ENCODE measurements at regions not wholly inside any gene's neighbourhood (a gene's known extent, or its start where the extent isn't known, plus 50 kb on each side); places are given as distances from the start of the nearest gene placed in this dataset.
"Not testable (repeated sequence)": the region's sequence is repeated elsewhere in the genome, so short reads cannot be mapped to it uniquely, and the experiment has no call there.

DNA sequence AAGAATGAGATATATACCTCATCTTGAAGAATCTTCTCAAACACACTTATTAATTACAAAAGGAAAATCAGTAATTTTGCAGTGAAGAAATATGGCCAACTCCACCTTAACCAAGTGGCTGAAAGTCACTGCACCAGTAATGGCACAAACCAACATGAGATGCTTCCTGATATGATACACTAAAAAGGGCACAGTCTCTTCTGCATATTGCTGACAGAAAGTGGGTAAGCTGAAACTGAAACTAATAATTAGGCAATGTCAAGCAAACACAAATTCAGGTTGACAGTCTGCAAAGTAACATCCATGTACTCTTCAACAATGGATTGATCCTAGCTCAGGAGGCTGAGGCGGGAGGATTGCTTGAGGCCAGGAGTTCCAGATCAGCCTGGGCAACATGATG lies 56.1 kb downstream of the ZNF22 start:
- not testable (repeated sequence) for DNase-seq

DNA sequence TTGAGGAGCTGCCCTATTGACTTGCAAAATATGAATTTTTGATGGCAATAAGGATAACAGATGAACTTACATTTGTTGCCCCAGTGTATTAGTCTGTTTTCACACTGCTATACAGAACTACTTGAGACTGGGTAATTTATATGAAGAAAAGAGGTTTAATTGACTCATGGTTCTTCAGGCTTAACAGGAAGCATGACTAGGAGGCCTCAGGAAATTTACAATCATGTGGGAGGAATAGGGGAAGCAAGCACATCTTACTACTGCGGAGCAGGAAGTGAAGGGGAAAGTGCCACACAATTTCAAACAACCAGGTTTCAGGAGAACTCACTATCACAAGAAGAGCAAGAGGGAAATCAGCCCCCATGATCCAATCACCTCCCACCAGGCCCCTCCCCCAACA lies 57.9 kb downstream of the ZNF22 start:
- DNase-seq: no peak

DNA sequence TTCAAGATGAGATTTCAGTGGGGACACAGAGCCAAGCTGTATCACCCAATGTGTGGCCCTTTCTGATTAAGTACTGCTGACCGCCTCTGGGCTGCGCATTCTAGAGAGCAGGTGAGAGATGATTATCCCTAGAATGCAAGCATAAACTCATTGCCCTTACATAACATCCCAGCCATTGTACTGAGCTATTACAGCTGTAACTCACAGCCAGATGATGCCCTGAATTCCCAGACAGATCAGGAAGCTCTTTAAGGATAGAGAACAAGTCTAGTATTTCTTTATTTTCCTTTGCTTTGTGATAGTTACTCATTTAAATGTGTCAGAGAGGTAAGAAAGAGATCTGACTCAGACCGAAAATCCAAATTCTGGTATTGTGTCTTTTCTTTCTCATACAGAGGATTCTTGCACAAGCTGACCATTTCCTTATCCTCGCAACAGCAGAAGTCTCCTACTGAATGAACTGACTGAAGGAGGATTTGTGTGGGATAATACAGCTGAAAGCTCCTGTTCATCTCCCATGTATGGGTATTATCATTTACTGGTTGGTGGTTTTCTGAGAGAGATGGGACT lies 58.4 kb downstream of the ZNF22 start:
- DNase-seq: no peak

DNA sequence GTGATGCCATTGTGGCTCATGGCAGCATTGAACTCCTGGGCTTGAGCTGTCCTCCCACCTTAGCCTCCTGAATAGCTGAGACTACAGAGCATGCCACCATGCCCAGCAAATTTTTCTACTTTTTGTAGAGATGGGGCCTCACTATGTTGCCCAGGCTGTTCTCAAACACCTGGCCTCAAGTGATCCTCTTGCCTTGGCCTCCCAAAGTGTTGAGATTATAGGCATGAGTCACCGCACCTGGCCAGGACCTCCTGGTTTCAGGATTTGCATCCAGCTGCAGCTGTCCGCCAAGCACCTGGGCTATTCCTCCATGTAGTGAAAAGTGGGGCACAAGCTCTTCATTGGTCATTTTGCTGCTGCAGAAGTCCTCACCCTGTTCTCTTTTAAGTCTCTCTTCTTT lies 58.9 kb downstream of the ZNF22 start:
- no peak for DNase-seq

GRCh38 chr10:45061982-45062381 lies 61.3 kb downstream of the ZNF22 start:
- DNase-seq: no peak

DNA sequence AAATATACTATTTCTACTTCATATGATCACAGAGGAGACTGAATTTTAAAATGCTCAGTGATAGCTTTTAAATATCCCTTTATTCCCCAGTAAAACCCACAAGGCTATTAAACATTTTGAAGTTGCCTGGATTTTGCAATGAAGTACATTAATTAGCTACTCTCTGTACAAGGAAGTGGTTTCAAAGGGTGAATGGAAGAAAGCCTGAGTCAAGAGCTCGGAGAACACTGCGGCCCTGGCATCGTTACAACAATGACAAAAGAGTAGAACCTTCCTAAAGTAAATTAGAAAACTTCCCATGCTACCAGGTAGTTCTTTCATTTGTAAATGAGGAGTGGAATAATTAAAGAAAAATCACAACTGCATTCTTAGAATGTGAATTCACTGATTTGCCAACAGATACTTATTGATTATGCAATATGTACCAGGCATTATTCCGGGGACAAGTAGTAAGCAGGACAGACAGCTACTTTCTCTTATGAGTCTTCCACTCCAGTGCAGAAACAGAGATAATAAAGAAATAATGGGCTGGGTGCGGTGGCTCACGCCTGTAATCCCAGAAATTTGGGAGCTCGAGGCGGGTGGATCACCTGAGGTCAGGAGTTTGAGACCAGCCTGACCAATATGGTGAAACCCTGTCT lies 63.0 kb downstream of the ZNF22 start:
- no peak for DNase-seq

GRCh38 chr10:45064998-45065397 lies 64.3 kb downstream of the ZNF22 start:
- no peak for DNase-seq

GRCh38 chr10:45071043-45071813 lies 70.5 kb downstream of the ZNF22 start:
- no peak for DNase-seq

DNA sequence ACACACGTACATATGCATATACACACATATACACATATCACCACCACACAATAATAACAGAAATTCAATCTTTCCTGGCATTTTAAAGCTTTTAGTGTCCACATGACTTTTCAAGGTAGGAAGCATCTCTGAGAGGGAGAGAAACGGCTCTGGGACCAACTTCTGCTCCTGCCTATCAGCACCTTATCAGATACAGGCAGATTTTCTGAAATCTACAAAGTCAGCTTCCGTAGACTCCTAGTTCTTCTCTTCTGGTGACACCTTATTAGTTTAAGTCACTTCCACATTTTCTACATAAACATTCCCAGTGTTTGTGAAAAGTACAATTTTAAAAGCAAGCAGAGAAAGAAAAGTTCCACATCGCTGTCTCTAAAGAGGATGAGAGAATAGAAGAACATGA lies 74.5 kb downstream of the ZNF22 start:
- DNase-seq: no peak

DNA sequence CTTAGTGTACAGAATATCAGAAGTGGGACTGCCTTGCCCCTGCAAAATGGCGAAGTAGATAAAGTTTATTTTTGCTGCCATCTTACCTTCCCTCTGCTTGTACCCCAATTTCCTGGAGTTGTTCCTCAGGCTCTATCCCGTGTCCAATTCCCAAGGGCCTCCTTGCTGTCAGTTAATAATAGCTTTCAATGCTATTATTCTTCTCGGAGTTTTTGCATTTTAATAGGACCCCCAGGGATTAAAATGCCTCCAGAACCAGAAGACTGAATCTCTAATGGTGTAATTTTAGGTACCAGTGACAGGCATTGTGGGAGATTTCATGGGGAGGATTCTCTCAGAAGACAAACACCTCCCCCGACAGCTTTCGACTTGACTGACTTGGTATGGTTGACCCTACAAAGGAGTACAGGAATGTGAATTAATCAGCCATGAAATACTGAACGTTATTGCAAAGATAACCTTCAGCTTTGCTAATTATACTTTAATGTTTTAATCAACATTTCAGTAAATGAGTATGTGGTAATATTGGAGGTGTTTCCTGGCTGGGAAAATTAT lies 75.2 kb downstream of the ZNF22 start:
- no peak for DNase-seq

DNA sequence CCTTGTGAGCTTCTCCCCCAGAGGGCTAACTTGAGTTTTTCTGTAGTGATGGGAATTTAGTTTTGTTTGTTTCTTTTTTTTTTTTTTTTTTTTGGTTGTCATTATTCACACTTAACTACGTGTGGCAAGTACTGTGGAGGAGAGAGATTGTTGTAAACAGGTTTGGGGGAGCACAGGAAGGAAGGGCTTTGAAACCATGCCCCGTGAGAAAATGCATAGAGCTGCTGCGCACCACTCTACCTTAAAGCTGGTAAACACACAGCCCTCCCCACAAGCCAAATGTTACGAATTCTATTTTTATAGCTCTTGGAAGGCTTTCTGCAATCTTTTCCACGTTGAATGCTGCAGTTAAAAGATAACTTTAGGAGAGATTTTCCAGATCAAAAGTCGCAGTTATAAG lies 76.2 kb downstream of the ZNF22 start:
- DNase-seq: no peak

DNA sequence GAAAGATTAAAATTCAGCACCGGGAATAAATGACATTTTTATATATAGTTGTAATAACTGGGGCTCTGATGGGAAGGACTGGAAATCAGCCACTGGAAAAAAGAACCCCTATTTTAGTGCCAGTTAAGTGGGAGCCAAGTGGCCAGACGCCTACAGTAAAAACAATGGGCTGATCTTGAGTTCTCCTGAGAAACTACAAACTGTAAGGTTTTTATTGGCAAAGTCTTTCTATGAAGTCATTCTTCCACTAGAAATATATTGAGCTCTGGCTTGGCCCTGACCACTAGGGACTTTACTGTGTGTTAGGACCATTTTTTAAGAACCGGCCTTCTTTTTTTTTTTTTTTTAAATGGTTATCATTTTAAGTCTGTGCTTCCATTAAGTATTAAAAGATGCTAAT lies 79.6 kb downstream of the ZNF22 start:
- no peak for DNase-seq

GRCh38 chr10:45082176-45082575 lies 81.5 kb downstream of the ZNF22 start:
- DNase-seq: no peak

DNA sequence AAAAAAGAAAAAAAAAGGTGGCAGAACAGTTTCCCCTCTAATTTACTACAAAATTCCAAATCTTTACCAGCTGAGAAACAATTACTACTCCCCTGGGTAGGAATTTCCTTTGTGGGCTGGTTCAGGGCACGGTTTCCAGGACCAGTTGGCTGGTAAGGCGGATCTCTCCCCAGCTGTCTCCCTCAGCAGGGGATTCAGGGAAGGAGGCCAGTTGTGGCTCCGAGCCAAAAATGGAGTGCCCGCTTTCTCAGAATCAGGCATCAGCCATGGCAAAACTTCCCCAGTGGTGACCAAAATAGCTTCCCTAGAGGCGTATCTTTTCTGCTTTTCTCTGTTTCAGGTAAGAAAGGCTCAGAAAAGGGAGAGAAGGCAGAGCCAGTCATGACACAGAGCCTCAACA lies 91.2 kb downstream of the ZNF22 start:
- DNase-seq: no peak

DNA sequence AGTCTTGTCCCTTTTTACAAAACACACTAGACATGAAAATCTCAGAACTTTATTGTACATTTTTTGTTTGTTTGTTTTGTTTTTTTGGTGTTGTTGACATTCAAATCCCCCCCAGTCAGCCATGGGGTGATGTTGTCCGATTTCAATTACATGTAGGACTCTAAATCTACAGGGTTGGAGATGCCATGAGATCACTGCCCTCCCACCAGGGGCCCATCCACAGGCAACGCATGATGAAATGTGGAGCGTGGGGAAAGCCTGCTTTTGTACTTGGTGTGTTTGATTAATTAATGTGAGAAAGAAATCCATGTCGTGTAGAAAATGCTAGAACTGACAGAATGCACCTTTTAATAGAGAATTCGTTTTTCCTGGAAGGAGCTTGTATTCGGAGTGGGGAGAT lies 93.2 kb downstream of the ZNF22 start:
- DNase-seq: no peak

DNA sequence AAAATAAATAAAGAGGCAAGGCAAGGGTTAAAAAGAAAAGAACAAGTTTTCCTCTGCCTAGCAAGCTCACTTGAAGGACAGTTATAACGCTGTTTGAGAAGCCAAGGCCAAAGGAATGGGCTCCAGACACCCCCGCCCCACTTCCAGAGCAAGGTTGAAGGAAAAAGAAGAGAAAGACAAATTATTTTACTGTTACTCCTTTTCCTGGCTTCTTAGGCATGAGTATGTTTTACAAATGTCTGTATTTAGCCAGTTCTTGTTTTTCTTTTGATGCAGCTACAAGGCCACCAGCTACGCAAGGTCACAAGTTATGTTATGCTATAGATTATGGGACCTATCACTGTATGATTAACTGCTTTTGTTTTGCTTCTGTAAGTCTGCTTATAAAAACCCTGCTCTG lies 94.6 kb downstream of the ZNF22 start:
- DNase-seq: no peak

DNA sequence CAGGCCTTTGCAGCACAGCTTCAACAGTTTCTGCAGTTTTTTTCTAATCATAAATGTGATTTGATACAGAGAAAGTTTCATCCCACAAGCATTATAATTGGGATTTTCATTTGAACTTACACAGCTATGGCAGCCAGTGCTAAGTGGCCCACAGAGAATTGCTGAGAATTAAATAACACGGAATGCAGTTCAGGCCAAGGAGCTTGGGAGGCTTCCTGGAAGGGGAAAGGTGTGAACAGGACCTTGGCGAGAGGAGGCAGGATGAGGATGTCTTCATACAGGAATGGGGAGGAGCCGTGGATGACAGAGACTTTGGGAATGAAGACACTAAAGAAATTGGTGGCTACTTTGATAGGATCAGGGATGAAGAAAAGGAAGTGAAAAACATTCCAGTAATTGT lies 95.3 kb downstream of the ZNF22 start:
- no peak for DNase-seq

- DNase-seq: no peak
Observed at GRCh38 chr10:45100429-45100828, 99.7 kb downstream of the ZNF22 start.

- DNase-seq: no peak
Observed at GRCh38 chr10:45104674-45105073, 104.0 kb downstream of the ZNF22 start.

DNA sequence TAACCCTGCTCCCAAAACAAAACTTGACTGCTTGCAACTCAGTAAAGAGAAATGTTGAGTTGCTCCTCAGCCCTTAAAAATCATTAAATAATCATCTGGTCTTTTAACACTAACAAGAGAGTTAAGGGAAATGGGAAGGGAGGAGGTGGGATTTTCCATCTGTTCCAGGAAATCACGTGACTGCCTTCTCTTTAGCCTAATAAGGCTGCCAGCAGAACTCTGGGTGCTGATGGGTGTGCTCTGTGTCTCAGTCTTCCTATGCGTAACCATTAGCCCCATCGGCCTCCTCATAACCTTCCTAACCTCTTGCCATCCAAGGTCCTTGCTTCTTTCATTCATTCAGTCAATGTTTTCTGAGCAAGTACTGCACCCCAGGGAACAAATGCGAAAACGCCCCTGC lies 104.6 kb downstream of the ZNF22 start:
- not testable (repeated sequence) for DNase-seq

GRCh38 chr10:45106236-45106856 lies 105.6 kb downstream of the ZNF22 start:
- DNase-seq: no peak

- no peak for DNase-seq
Observed at GRCh38 chr10:45111509-45111908, 110.8 kb downstream of the ZNF22 start.

GRCh38 chr10:45117940-45118339 lies 117.2 kb downstream of the ZNF22 start:
- not testable (repeated sequence) for DNase-seq

GRCh38 chr10:45118929-45119328 lies 118.2 kb downstream of the ZNF22 start:
- DNase-seq: no peak

Measured in activated naive CD4-positive, alpha-beta T cell (primary cell).